GM15510 (cell line): ENCODE measurements at regions not wholly inside any gene's neighbourhood (a gene's known extent, or its start where the extent isn't known, plus 50 kb on each side); places are given as distances from the start of the nearest gene placed in this dataset.

Experiments
- POLR2A ChIP-seq: IDR thresholded peaks from 3 replicates; pipeline ENCODE4 v1.6.1; 2011; ENCODE audit warnings: borderline replicate concordance; ENCODE audit not compliant: insufficient read length; ENCODE audit errors: extremely low read depth

DNA sequence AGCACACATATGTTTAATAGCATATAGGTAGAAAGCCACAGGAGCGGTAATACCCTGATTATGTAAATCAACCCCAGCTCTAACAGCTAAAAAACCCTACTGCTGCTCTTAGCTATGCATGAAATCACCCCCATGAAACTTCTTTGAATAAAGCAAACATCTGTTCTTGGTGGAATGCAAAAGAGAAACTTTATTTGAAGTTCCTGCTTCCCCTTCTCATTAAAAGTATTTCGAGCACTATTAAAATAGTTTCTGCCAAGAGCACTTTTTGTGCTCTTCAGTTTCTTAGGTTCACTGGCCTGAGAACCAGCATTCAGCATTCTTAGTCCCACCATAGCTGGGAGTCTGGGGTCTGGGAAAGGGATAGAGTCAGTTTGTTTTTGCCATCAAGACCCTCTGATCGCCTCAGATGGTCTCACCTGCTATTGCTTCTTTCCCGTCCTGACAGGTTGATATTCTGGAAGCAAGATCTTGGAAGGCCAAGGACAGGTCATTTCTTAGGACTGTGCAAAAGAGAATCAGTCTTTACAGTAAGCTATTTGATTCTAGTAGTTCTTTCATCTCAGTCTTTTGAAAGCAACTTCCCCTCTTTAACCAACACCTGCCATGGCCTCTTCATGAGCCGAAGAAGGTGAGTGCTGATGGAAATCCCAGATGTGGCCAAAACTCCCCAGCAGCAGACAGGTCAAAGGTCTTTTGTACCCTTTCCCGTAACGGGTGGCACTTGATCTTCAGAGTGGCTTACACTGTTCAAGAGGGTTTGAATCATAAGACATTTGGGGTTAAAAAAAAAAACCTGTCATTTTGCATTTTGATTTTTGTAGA lies 76.5 kb upstream of the TMEM170B start:
- TF ChIP-seq POLR2A: no peak

DNA sequence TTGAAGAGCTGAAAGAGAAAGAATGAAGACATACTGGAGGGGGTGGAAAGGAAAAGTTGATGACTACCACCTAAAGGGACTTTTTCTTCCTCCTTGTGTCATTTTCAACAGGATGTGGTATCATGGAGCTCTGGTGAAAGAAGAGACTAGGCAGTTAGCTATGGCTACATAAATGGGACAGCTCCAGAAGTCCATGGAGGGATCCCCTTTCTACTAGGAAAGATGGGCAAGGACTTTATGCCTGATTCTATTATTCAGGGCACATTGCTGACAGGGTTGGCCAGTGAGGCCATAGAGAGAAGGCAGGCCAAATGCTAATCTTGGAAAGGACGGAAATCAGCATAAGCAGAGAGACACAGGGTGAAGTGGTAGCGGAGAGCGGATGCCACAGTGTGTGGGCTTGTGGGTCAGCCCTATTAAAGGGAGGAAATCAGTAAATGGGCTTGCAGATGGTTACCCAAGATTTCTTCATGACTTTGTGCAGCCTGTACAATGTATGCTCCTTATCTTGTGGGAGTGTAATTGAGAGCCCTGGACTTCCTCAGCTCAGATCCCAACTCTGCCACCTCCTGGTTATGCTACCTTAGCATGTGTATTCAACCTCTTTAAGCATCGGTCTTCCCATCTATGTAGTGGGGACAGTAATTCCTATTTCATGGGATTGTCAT lies 77.4 kb upstream of the TMEM170B start:
- TF ChIP-seq POLR2A: no peak

DNA sequence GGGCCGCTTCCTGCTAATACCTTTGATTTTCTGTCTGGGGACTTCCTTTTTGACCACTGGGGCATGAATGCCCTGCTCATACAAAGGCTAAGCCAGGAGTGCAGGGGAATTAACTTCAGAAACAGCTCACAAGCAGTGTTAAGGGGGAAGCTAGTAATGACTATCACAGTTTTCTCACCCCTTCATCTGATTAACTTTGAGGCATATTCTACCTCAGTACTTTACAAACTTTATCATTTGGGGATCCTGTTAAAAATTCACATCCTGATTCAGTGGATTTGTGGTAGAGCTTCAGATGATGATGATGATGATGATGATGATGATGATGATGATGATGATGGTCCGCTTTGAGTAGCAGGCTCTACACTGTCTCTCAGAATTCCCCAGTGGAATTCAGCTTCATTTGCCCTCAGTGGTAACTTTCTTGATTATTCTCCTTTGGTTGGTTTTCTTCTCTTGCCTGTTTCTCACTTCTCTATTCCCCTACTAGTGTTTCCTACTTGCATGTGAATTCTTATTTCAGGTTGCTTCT lies 78.4 kb upstream of the TMEM170B start:
- TF ChIP-seq POLR2A: no peak

DNA sequence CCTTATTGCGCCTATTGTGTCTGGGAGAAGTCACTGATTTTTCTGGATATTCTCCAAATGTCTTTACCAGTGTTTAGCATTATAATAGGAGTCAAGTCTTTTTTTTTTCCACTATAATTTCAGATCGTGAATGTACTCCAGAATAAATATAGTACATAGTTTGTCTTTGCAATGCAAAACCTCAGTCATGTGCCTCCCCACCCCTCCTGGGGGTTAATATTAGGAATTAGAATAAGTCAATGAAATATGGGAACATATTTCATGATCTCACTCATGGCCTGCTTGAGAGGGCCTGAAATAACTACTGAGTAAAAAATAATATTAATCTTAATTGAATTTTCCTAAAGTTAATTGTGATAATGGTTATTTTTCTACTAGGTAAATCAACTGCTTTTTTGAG lies 79.0 kb upstream of the TMEM170B start:
- no peak for TF ChIP-seq POLR2A

DNA sequence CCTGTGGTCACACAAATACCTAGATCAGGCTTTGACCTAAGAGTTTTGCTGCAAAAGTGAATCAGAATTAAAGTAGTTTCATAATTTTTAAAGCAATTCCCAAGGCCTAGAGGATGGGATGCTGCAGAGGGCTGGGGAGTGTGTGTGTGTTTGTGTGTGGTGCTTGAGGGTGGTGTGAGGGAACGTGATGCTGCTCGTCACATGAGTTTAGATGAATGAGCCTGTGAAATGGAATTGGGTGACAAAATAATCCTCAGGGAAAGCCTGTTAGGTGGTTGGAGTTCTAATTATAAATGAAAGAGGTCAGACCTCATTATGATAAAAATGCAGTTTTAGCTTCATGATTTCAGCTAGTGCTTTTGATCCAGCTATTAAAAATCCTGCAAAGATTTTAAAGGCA lies 87.5 kb upstream of the TMEM170B start:
- no peak for TF ChIP-seq POLR2A

DNA sequence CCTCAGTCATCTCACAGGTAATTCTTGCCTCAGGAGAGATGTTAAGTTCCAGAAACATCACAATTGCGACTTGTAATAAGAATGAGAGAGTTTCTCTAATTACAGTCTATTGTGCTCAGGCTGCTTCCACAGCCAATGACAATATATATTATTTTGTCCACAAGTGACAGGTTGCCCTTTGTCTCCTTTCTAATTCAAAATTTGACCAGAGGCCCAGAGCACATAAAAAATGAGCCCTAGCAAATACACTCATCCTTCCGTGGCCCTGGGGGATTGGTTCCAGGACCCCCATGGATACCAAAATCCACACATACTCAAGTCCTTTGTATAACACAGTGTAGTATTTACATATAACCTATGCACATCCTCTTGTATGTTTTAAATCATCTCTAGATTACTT lies 88.1 kb upstream of the TMEM170B start:
- no peak for TF ChIP-seq POLR2A

DNA sequence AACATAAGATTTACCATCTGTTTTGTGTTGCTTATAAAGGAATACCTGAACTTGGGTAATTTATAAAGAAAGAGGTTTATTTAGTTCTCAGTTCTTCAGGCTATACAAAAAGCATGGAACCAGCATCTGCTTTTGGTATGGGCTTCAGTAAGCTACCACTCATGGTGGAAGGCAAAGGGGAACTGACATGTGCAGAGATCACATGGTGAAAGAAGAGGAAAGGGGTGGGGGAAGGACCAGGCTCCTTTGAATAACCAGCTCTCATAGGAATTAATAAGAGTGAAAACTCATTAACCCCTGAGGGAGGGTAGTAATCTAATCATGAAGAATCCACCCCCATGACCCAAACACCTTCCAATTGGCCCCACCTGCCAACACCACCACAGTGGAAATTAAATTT lies 89.5 kb upstream of the TMEM170B start:
- TF ChIP-seq POLR2A: no peak

DNA sequence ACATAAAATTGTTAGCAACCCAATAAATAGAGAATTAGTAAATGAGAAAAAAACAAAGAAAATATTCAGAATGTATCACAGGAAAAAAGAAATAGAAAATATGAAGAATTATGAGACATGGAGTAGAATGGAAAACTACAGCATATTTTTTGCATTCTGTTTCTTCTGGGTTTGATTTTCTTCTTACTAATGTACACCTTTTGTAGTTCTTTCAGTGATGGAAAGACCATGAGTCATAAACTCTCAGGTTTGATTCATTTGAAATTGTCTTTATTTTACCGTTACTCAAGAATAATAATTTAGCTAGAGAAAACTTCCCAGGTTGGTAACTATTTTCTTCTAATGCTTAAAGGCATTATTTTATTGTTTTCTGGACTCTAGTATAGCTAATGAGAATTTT lies 90.3 kb upstream of the TMEM170B start:
- no peak for TF ChIP-seq POLR2A

DNA sequence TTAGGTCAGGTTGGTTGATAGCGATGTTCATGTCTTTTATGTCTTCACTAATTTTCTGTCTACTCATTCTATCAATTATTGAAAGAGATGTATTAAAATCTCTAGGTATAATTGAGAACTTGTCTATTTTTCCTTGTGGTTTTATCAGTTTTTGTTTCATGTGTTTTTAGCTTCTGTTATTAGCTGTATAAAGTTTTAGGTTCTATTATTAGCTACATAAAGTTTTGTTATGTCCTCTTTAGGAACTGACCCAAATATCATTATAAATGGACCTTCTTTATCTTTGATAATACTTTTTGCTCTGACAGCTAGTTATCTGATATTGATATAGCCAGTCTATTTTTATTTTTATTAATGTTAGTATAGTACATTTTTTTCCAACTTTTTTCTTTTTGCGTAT lies 92.4 kb upstream of the TMEM170B start:
- TF ChIP-seq POLR2A: no peak

DNA sequence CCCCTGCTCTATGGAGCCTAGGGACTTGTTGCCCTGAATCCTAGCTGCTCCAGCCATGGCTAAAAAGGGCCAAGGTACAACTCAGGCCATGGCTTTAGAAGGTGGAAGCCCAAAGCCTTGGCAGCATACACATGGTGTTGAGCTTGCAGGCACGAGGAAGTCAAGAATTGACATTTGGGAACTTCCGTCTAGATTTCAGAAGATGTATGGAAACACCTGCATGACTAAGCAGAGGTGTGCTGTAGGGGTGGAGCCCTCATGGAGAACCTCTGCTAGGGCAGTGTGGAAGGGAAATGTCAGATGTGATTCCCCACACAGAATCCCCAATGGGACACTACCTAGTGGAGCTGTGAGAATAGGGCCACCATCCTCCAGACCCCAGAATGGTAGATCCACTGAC lies 95.1 kb upstream of the TMEM170B start:
- TF ChIP-seq POLR2A: no peak

DNA sequence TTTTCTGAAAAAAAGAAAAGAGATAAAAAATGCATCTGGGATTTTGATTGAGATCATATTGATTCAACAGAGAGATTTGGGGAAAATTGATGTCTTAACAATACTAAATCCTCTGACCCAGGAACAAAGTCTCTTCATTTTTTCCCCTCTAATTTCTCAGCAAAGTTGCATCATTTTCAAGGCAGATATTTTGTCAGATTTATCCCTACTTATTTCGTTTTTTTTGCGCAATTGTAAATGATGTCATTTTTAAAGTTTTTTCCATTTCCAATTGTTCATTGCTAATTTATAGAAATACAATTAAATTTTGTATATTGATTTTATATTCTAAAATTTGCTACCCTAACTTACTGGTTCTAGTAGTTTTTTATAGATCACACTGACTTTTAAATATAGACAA lies 97.7 kb upstream of the TMEM170B start:
- TF ChIP-seq POLR2A: no peak

DNA sequence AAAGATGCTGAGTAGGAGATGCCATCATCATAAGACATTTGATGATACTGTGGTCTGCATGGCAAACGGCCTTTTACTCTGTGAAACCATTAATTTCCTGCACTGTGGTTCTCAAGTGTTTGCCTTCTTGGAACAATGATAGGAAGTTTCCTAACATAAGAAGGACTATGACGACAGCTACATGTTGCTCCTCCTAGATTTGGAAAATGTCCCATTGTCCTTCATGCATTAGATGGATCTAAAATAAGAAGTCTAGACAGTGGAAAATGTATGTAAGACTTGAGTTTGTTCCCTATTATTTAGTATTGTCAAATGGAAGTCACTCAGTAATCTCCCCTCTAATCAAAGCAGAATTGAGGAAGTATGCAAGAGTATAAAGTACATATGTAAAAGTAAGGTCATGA lies 98.5 kb upstream of the TMEM170B start:
- no peak for TF ChIP-seq POLR2A

DNA sequence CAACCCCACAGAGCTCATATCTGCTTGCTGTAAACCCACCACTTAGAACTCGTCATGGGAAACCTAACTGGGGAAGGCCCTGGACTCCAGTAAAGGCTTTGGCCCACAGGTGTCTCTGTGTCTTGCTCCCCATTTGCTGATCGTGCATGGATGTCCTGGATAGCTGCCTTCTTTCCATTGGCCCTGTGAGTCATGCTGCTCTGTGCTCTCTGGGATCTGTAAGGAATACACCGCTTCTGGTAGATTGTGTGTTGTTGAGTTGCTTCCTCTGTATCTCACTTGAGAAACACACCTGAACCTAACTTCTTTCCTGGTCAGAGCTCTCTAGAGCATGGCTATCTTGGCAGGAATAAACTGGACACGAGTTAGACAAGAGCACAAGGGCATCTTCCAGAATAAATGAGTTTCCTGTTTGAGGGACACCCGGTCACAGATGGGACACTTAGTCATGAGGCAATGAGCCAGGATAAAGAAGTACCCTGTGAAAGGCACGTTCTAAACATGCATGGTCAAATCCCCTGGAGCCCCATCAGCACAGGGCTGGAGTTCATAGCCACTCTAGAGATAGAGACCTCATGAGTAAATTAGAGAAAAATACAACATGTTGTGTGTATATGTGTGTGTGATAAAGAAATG lies 99.6 kb upstream of the TMEM170B start:
- TF ChIP-seq POLR2A: no peak

DNA sequence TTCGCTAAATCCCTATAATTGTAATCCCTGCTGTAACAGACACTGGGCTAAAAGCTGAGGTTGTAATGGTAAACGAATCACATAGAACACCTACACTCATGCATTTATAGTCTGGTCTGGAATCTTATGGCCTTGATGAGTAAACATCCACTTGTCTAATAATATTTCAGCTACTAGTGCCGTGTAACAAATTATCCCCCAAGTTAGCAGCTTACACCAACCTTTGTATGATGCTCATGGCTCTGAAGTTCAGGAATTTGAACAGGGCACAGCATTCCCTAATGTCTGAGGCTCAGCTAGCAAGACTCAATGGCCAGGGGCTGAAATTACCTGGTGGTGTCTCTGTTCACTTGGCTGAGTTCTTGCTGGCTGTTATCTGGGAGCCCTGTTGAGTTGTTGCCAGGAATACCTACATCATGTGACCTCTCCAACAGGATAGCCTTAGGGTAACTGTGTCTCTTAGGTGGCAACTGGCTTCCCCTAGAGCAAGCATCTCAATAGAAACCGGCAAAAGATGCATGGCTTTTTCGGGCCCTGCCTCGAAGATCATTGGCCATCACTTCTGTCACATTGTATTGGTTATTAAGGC lies 100.9 kb upstream of the TMEM170B start:
- no peak for TF ChIP-seq POLR2A
